Ishikawa (cell line): ENCODE measurements at regions not wholly inside any gene's neighbourhood (a gene's known extent, or its start where the extent isn't known, plus 50 kb on each side); places are given as distances from the start of the nearest gene placed in this dataset.
A peak's percentile ranks its signal among the peaks of the same experiment; 100 is the strongest.

Experiments
- CEBPB ChIP-seq: IDR thresholded peaks from 2 replicates; pipeline ENCODE4 v1.6.1; 2012
- CREB1 ChIP-seq: IDR thresholded peaks from 2 replicates; pipeline ENCODE4 v1.6.1; 2012; ENCODE audit warnings: low read depth
- EGR1 ChIP-seq: IDR thresholded peaks from 2 replicates; pipeline ENCODE4 v1.6.1; 2012
- EP300 ChIP-seq: IDR thresholded peaks from 2 replicates; pipeline ENCODE4 v1.6.1; 2012; ENCODE audit warnings: borderline replicate concordance
- FOXM1 ChIP-seq: IDR thresholded peaks from 2 replicates; pipeline ENCODE4 v1.6.1; 2012; ENCODE audit warnings: low read depth, borderline replicate concordance
- NFIC ChIP-seq: IDR thresholded peaks from 2 replicates; pipeline ENCODE4 v1.6.1; 2012
- RAD21 ChIP-seq: IDR thresholded peaks from 2 replicates; pipeline ENCODE4 v1.6.1; 2012; ENCODE audit warnings: low read depth
- TAF1 ChIP-seq: IDR thresholded peaks from 2 replicates; pipeline ENCODE4 v1.6.1; 2012; ENCODE audit warnings: low read depth, mild to moderate bottlenecking
- TCF12 ChIP-seq: IDR thresholded peaks from 2 replicates; pipeline ENCODE4 v1.6.1; 2012; ENCODE audit warnings: low read depth
- TEAD4 ChIP-seq: IDR thresholded peaks from 2 replicates; pipeline ENCODE4 v1.6.1; 2012
- YY1 ChIP-seq: IDR thresholded peaks from 2 replicates; pipeline ENCODE4 v1.6.1; 2012; ENCODE audit warnings: low read depth
- ZBTB7A ChIP-seq: IDR thresholded peaks from 2 replicates; pipeline ENCODE4 v1.6.1; 2012; ENCODE audit warnings: low read depth
- TF ChIP-seq, protein P1 (sequence below): IDR thresholded peaks from 2 replicates; pipeline ENCODE4 v1.6.1; 2012
- TF ChIP-seq, protein P2 (sequence below): IDR thresholded peaks from 2 replicates; pipeline ENCODE4 v1.6.1; 2012
- TF ChIP-seq, protein P3 (sequence below): IDR thresholded peaks from 2 replicates; pipeline ENCODE4 v1.6.1; 2012; ENCODE audit warnings: low read depth, mild to moderate bottlenecking

DNA sequence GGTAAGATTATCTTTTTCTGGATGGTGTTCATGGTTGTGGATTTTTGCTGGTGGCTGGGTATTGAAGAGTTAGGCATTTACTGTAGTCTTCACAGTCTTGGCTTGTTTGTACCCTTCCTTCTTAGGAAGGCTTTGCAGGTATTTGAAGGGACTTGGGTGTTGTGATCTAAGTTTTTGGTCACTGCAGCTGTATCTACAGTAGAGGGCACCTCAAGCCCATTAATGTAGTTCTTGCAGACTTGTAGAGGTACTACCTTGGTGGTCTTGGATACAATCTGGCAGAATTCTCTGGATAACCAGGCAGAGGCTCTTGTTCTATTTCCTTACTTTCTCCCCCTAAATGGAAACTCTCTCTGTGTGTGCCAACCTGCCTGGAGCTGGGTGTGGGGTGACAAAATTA, 155.8 kb upstream of the BRINP3 start:
- TF ChIP-seq TAF1, result no peak
- TF ChIP-seq, protein P1, sequence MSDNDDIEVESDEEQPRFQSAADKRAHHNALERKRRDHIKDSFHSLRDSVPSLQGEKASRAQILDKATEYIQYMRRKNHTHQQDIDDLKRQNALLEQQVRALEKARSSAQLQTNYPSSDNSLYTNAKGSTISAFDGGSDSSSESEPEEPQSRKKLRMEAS, result no peak
- no peak for TF ChIP-seq YY1
- no peak for TF ChIP-seq ZBTB7A
- TF ChIP-seq, protein P2, sequence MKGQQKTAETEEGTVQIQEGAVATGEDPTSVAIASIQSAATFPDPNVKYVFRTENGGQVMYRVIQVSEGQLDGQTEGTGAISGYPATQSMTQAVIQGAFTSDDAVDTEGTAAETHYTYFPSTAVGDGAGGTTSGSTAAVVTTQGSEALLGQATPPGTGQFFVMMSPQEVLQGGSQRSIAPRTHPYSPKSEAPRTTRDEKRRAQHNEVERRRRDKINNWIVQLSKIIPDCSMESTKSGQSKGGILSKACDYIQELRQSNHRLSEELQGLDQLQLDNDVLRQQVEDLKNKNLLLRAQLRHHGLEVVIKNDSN, result no peak
- no peak for TF ChIP-seq EGR1
- TF ChIP-seq CREB1, result no peak
- TF ChIP-seq RAD21, result peak; percentile 39; the same call in 1 of the 2 replicates

DNA sequence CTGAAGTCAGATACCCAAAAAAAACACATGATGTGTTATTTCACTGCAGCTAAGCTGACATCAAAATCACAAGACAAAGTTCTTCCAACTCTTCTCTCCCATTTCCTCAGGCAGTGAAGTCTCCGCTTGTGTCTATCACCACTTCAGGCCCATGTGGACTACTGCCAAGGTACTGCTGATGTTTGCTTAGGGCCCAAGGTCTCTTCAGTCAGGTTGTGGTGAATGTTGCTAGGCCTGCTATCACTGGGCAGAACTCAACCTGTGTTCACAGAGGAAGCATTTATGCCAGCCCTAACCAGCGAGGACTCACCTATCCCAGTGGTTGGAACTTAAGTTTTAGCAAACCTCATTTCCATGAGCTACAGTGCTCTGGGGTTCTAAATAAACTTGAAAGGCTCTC, 156.5 kb upstream of the BRINP3 start:
- TF ChIP-seq TAF1, result no peak
- TF ChIP-seq FOXM1, result no peak
- TF ChIP-seq, protein P2, result no peak
- TF ChIP-seq RAD21, result no peak
- TF ChIP-seq EP300, result no peak
- TF ChIP-seq TCF12, result no peak
- TF ChIP-seq CEBPB, result no peak
- TF ChIP-seq CREB1, result no peak
- TF ChIP-seq EGR1, result no peak
- no peak for TF ChIP-seq ZBTB7A
- TF ChIP-seq, protein P1, result no peak
- TF ChIP-seq, protein P3, sequence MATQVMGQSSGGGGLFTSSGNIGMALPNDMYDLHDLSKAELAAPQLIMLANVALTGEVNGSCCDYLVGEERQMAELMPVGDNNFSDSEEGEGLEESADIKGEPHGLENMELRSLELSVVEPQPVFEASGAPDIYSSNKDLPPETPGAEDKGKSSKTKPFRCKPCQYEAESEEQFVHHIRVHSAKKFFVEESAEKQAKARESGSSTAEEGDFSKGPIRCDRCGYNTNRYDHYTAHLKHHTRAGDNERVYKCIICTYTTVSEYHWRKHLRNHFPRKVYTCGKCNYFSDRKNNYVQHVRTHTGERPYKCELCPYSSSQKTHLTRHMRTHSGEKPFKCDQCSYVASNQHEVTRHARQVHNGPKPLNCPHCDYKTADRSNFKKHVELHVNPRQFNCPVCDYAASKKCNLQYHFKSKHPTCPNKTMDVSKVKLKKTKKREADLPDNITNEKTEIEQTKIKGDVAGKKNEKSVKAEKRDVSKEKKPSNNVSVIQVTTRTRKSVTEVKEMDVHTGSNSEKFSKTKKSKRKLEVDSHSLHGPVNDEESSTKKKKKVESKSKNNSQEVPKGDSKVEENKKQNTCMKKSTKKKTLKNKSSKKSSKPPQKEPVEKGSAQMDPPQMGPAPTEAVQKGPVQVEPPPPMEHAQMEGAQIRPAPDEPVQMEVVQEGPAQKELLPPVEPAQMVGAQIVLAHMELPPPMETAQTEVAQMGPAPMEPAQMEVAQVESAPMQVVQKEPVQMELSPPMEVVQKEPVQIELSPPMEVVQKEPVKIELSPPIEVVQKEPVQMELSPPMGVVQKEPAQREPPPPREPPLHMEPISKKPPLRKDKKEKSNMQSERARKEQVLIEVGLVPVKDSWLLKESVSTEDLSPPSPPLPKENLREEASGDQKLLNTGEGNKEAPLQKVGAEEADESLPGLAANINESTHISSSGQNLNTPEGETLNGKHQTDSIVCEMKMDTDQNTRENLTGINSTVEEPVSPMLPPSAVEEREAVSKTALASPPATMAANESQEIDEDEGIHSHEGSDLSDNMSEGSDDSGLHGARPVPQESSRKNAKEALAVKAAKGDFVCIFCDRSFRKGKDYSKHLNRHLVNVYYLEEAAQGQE, result no peak
- no peak for TF ChIP-seq TEAD4

DNA sequence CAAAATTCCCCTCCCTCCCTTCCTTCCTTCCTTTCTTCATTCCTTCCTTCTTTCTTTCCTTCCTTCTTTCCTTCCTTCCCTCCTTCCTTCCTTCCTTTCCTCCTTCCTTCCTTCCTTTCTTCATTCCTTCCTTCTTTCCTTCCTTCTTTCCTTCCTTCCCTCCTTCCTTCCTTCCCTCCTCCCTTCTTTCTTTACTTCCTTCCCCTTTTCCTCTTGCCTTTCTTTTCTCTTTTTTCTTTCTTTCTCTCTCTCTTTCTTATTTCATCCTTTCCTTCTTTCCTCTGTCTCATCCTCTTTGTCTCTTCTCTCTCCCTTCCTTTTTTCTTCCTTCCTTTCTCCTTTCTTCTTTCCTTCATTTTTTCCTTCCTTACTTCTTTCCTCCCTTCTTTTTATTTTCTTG, 171.9 kb upstream of the BRINP3 start:
- TF ChIP-seq, protein P2, result no peak
- TF ChIP-seq ZBTB7A (no peak), EGR1 (no peak), TCF12 (no peak), NFIC (no peak), TAF1 (no peak), CREB1 (no peak), FOXM1 (no peak), TEAD4 (no peak)

DNA sequence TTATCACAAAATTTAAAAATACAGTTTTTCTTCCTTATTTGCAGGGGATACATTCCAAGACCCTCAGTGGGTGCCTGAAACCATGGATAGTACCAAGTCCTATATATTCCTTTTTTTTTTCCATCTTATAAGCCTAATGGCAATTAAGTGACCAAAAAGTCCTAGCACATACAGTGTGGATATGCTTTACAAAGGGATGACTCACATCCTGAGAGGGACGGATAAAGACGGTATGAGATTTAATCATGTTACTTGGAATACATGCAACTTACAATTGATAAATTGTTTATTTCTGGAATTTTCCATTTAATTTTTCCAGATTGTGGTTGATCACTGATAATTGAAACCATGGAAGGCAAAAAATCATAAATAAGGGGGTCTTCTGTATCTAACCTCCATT, 181.2 kb upstream of the BRINP3 start:
- no peak for TF ChIP-seq ZBTB7A
- TF ChIP-seq RAD21, result no peak
- TF ChIP-seq TAF1, result no peak
- TF ChIP-seq, protein P2, result no peak
- TF ChIP-seq, protein P1, result no peak
- no peak for TF ChIP-seq CREB1
- TF ChIP-seq EGR1, result no peak
- TF ChIP-seq CEBPB, result no peak
- no peak for TF ChIP-seq TCF12
- TF ChIP-seq EP300, result no peak
- no peak for TF ChIP-seq FOXM1
- TF ChIP-seq, protein P3, result no peak
- no peak for TF ChIP-seq YY1
- no peak for TF ChIP-seq NFIC
- TF ChIP-seq TEAD4, result no peak

DNA sequence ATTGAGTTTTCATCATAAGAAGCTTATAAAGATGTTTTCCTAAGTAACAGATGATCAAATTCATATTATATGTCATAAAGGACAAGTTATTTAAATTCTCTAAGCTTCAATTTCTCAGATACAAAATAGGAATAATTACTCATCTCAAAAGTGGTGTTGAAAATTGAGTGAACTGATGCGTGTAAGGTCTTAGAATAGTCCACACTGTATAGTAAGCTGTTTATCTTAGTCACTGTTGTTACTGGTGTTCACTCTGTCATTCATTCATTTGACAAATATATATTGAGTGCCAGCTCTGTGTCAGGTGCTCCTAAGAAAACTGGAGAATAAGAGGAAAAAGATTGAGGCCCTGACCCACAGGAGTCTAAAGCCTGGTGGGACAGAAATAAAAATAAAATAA, 186.3 kb upstream of the BRINP3 start:
- TF ChIP-seq, protein P2, result no peak
- TF ChIP-seq FOXM1 (no peak), CREB1 (no peak), RAD21 (no peak), CEBPB (no peak), EP300 (no peak), TEAD4 (no peak), TAF1 (no peak), TCF12 (no peak), NFIC (no peak)
- TF ChIP-seq, protein P3, result no peak
